ENCODE measurements at regions not wholly inside any gene's neighbourhood (a gene's known extent, or its start where the extent isn't known, plus 50 kb on each side); places are given as distances from the start of the nearest gene placed in this dataset.

- Mint-ChIP-seq H3K9me3 (no peaks in the 10 kb centered on the region), H3K27ac (no peak overlapping the region), H3K4me3 (no peak overlapping the region), H3K27me3 (ENCODE audit: low read depth) (peaks cover 29% of the 10 kb centered on the region), H3K4me1 (no peaks in the 10 kb centered on the region), H3K36me3 (no peaks in the 10 kb centered on the region)
- TF ChIP-seq, protein P1, sequence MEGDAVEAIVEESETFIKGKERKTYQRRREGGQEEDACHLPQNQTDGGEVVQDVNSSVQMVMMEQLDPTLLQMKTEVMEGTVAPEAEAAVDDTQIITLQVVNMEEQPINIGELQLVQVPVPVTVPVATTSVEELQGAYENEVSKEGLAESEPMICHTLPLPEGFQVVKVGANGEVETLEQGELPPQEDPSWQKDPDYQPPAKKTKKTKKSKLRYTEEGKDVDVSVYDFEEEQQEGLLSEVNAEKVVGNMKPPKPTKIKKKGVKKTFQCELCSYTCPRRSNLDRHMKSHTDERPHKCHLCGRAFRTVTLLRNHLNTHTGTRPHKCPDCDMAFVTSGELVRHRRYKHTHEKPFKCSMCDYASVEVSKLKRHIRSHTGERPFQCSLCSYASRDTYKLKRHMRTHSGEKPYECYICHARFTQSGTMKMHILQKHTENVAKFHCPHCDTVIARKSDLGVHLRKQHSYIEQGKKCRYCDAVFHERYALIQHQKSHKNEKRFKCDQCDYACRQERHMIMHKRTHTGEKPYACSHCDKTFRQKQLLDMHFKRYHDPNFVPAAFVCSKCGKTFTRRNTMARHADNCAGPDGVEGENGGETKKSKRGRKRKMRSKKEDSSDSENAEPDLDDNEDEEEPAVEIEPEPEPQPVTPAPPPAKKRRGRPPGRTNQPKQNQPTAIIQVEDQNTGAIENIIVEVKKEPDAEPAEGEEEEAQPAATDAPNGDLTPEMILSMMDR (IDR thresholded peaks at IDR 0.05; ENCODE audit: unreplicated experiment) = no peak
- no peak for DNase-seq (ENCODE audit: low spot score in 2 of 2, unreplicated experiment in 2 of 2)
Observed at GRCh38 chr17:34141590-34141989, 113.5 kb upstream of the CCL2 start.

DNA sequence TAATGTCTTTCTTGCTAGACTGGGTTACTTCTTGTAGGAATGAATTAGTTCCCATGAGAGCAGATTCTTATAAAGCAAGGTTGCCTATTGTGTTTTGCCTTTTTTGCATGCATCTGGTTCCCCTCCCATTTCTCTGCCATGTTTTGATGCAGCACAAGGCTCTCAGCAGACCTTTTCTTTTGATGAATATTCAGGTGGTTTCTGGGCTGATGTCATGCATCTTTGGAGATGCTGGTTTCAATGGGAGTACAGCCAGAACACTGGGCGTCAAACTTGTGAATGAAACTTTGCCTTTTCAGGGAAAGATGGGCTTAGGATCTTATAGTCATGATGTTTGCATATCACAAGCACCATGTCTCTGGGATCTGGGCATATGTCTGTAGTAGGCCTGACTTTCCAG is 111.7 kb upstream of the CCL2 start:
- Mint-ChIP-seq H3K36me3 (no peaks in the 10 kb centered on the region), H3K27ac (no peak overlapping the region), H3K9me3 (no peaks in the 10 kb centered on the region), H3K27me3 (ENCODE audit: low read depth) (peaks cover 43% of the 10 kb centered on the region), H3K4me1 (no peaks in the 10 kb centered on the region), H3K4me3 (no peak overlapping the region)
- TF ChIP-seq, protein P1 (IDR thresholded peaks at IDR 0.05; ENCODE audit: unreplicated experiment) = no peak
- no peak for DNase-seq (ENCODE audit: low spot score in 2 of 2, unreplicated experiment in 2 of 2)

GRCh38 chr17:34146440-34147043 is 108.5 kb upstream of the CCL2 start:
- TF ChIP-seq, protein P1 (IDR thresholded peaks at IDR 0.05; ENCODE audit: unreplicated experiment) = peak; percentile 54
- Mint-ChIP-seq H3K9me3 (no peaks in the 10 kb centered on the region), H3K27ac (no peak overlapping the region), H3K36me3 (no peaks in the 10 kb centered on the region), H3K4me1 (no peaks in the 10 kb centered on the region), H3K27me3 (ENCODE audit: low read depth) (peaks cover 35% of the 10 kb centered on the region), H3K4me3 (no peak overlapping the region)
- DNase-seq (ENCODE audit: low spot score in 2 of 2, unreplicated experiment in 2 of 2) = peak in 1 of 2 experiments; percentile 40

DNA sequence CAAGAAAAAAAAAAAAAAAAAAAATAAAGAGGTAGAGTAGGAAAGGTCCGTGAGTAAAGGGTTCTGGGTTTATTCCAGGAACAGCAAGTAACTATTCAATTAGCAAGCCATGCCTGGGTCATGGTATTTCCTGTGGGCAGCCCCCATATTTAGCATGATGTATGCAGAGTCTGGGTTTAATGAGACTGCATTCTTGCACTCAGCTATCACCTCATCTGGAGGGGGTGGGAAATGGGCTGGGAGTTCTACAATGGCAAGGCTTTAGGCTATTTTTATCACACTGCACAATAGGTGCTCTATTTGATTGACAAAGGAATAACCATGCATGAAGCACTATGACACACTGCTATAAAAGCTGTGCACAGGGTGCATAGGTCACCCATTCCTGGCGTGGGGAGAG is 104.0 kb upstream of the CCL2 start:
- Mint-ChIP-seq H3K4me1 (no peaks in the 10 kb centered on the region), H3K27ac (no peak overlapping the region), H3K36me3 (no peaks in the 10 kb centered on the region), H3K9me3 (no peaks in the 10 kb centered on the region), H3K27me3 (ENCODE audit: low read depth) (peaks cover 65% of the 10 kb centered on the region), H3K4me3 (no peak overlapping the region)
- no peak for DNase-seq (ENCODE audit: low spot score in 2 of 2, unreplicated experiment in 2 of 2)
- TF ChIP-seq, protein P1 (IDR thresholded peaks at IDR 0.05; ENCODE audit: unreplicated experiment) = no peak

GRCh38 chr17:34153991-34154390 is 101.1 kb upstream of the CCL2 start:
- H3K36me3 Mint-ChIP-seq = no peaks in the 10 kb centered on the region
- H3K27ac Mint-ChIP-seq = no peak overlapping the region
- H3K4me1 Mint-ChIP-seq = peaks cover 6% of the 10 kb centered on the region
- no peaks in the 10 kb centered on the region for H3K9me3 Mint-ChIP-seq
- no peak for DNase-seq (ENCODE audit: low spot score in 2 of 2, unreplicated experiment in 2 of 2)
- peaks cover 78% of the 10 kb centered on the region for H3K27me3 Mint-ChIP-seq (ENCODE audit: low read depth)
- H3K4me3 Mint-ChIP-seq = no peak overlapping the region
- TF ChIP-seq, protein P1 (IDR thresholded peaks at IDR 0.05; ENCODE audit: unreplicated experiment) = no peak

Data from mesothelial cell of epicardium (in vitro differentiated cells).